K562 (cell line): ENCODE measurements at regions not wholly inside any gene's neighbourhood (a gene's known extent, or its start where the extent isn't known, plus 50 kb on each side); places are given as distances from the start of the nearest gene placed in this dataset.

Experiments used
- CTCF ChIP-seq, 3 experiments: IDR thresholded peaks in 2 of 3; conservative IDR thresholded peaks in 1 of 3; 2 replicates each; pipeline ENCODE4 v1.5.1; 2011 to 2012; ENCODE audit warnings: low read length in 3 of 3, mild to moderate bottlenecking in 3 of 3, control low read depth in 2 of 3, improper control_type of control experiment in 1 of 3, inconsistent platforms in 1 of 3, low read depth in 1 of 3, mixed read lengths in 1 of 3, moderate library complexity in 1 of 3; ENCODE audit not compliant: insufficient read depth in 2 of 3
- HNRNPK ChIP-seq: fragments of 200-400 bp; formaldehyde crosslinking; IDR thresholded peaks from one replicate; pipeline ENCODE4 v1.6.1; 2018; ENCODE audit warnings: mild to moderate bottlenecking, low read depth, low read length; ENCODE audit not compliant: poor library complexity, severe bottlenecking
- LEF1 ChIP-seq: fragments of 450-650 bp; IDR thresholded peaks from 2 replicates; pipeline ENCODE4 v1.6.1; 2016; ENCODE audit warnings: mild to moderate bottlenecking
- TAF7 ChIP-seq: fragments of 450-650 bp; IDR thresholded peaks from 2 replicates; pipeline ENCODE4 v1.6.1; 2016; ENCODE audit warnings: missing genetic modification characterization, missing compliant biosample characterization
- ZNF609 ChIP-seq: sonication (generic); formaldehyde crosslinking; IDR thresholded peaks from 2 replicates; pipeline ENCODE4 v1.8.1; 2023; ENCODE audit warnings: missing genetic modification reagents, mild to moderate bottlenecking, borderline replicate concordance
- TF ChIP-seq, protein P1 (sequence below): fragments of 150-350 bp; conservative IDR thresholded peaks from 2 replicates; pipeline ENCODE4 v1.6.1; 2014; ENCODE audit warnings: low read length

- TF ChIP-seq ZNF609 (CRISPR knock-in tag): no peak
- TF ChIP-seq LEF1: no peak
- TF ChIP-seq, protein P1, sequence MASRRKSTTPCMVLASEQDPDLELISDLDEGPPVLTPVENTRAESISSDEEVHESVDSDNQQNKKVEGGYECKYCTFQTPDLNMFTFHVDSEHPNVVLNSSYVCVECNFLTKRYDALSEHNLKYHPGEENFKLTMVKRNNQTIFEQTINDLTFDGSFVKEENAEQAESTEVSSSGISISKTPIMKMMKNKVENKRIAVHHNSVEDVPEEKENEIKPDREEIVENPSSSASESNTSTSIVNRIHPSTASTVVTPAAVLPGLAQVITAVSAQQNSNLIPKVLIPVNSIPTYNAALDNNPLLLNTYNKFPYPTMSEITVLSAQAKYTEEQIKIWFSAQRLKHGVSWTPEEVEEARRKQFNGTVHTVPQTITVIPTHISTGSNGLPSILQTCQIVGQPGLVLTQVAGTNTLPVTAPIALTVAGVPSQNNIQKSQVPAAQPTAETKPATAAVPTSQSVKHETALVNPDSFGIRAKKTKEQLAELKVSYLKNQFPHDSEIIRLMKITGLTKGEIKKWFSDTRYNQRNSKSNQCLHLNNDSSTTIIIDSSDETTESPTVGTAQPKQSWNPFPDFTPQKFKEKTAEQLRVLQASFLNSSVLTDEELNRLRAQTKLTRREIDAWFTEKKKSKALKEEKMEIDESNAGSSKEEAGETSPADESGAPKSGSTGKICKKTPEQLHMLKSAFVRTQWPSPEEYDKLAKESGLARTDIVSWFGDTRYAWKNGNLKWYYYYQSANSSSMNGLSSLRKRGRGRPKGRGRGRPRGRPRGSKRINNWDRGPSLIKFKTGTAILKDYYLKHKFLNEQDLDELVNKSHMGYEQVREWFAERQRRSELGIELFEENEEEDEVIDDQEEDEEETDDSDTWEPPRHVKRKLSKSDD: no peak
- no peak for TF ChIP-seq HNRNPK
- no peak for TF ChIP-seq CTCF (IDR thresholded peaks at IDR 0.05 in 2 of 3, conservative IDR thresholded peaks at IDR 0.05 in 1 of 3; ENCODE audit: insufficient read depth in 2 of 3, low read depth in 1 of 3, low read length in 3 of 3)
- TF ChIP-seq TAF7 (tag): no peak
Measured at GRCh38 chr6:20044883-20045282, 167.4 kb downstream of the MBOAT1 start (continued).
